GM21360 (cell line): ENCODE measurements at regions not wholly inside any gene's neighbourhood (a gene's known extent, or its start where the extent isn't known, plus 50 kb on each side); places are given as distances from the start of the nearest gene placed in this dataset.
A peak's percentile ranks its signal among the peaks of the same experiment; 100 is the strongest.

ENCODE experiments used
- ATAC-seq: cut with Tn5 transposase; IDR thresholded peaks from one replicate; pipeline ENCODE4 v1.9.1; 2021; ENCODE audit warnings: mild to moderate bottlenecking, moderate library complexity; ENCODE audit not compliant: unreplicated experiment

GRCh38 chr20:43804781-43805180, 78.0 kb upstream of the GTSF1L start:
- ATAC-seq: no peak

DNA sequence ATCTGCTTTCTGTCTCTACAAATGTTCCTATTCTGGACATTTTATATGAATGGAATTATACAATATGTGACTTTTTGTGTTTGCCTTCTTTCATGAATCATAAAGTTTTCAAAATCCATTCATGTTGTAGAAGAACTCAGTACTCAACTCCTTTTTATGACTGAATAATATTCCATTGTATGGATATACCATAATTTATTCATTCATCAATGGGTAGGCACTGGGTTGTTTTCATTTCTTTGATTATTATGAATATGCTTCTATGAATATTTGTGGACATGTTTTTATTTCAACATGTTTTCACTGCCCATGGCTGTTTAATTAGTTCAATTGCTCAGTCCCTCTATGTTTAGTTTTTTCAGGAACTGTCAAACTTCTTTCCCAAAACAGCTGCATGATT, 76.5 kb upstream of the GTSF1L start:
- no peak for ATAC-seq

DNA sequence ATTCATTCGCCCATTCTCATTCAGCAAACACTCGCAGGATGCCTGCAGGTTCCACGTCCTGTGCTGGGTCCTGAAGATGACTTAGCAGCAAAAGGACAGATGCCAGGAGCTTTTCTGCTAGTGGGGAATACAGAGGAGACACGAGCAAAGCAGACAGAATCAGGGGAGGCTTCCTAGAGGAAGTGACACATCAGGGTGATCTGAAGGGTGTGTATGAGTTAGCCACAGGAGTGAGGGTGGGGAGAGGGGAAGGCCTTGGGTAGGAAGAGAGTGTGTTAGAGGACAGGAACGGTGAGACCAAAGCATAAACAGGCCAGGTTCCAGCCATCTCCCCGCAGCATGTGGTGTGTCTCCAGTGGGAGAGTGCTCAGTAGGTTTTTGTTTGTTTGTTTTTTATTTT, 73.4 kb upstream of the GTSF1L start:
- no peak for ATAC-seq

DNA sequence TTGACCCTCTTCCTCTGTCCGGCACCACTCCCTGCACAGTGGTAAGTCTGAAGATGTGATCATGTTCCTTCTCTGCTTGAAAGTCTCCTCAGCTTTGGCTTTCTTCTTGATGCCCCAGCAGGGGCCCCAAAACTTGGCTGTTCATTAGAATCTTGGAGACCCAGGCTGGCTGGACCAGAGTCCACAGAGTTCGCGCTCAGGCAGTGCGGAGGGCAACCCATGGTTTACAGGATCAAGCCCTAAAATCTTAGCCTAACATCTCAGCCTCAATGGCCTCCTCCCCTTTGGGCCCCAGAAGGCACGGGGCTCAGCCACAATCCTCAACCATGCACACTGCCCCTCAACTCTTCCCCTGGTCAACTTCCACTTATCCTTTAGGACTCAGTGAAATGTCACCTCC, 72.9 kb upstream of the GTSF1L start:
- ATAC-seq: no peak

GRCh38 chr20:43799150-43799711, 72.4 kb upstream of the GTSF1L start:
- ATAC-seq: no peak

DNA sequence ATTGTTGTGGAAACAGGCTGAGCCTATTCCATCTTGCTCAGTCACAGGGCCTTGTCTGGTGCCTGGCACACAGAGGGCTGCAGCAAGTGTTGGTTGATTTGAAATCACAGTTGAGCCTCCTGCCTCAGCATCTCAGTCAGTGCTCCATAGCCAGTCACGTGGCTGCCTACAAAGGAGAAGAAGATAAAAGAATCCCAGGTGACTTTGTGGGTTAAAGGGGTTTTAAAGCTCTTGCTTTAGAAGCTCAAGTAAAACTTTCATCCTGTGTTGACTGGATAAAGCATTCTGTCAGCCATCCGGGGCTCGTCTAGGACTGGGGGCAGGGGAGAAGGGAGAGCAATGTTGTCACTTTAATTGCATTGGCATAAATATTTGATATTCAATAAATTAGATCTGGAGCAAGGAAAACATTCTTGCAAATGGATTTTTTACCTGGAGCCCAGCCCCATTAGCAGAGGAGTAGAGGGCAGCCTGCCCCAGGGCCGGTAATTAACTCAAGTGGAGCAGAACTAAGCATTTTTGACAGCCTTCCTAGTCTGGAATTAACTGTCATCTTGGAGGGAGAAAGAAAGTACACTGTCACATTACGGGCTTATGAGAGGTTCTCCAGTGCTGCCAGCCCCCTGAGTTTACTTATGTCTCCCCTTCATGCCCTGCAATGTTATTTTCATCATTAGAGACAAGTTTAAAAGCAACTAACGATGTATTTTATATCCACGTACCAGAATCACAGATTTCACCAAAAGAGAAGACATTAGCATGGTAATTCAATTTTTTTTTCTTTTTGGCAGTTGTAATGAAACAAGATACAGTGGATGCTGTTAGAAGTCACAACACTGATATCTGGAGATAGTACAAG, 71.7 kb upstream of the GTSF1L start:
- no peak for ATAC-seq

DNA sequence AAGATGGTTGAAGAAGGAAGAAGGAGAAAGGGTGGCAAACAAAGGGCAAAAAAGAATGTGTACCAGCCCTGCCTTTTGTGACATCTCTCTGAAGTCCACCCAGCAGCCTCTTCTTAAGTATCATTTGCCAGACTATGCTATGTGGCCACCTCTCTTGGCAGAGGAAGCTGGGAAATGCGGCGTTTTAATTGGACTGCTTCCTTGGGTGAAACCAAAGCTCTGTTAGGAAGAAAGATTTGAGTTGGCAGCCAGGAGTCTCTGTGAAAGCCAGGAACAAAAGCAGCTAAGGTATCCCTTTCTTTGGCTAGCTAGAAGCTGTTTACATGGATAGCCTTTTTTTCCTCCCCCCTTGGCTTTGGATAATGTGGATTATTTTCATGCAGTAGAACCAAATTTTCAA, 67.5 kb upstream of the GTSF1L start:
- no peak for ATAC-seq

GRCh38 chr20:43789593-43789992, 62.8 kb upstream of the GTSF1L start:
- peak; percentile 68 for ATAC-seq

- no peak for ATAC-seq
Measured at GRCh38 chr20:43787937-43788336, 61.1 kb upstream of the GTSF1L start.

- no peak for ATAC-seq
Measured at GRCh38 chr20:43786885-43787284, 60.1 kb upstream of the GTSF1L start.

DNA sequence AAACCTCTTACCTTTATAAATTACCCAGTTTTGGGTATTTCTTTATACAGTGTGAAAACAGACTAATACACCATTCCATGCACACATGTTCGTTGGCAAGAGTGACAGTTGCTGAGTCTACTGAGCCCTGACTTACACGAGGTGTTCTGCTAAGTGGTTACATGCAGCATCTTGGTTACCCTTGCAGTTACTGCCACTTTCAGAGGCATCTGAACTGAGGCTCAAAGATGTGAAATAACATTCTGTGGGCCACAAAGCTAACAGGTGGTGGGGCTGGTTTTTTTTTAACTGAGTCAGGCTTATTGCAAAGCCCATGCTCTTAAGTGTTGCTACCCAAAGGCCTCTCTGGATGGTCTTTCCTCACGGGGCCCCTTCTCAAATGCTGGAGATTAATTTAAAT, 54.4 kb upstream of the GTSF1L start:
- ATAC-seq: no peak

- ATAC-seq: no peak
Measured at GRCh38 chr20:43778375-43778774, 51.6 kb upstream of the GTSF1L start.

GRCh38 chr20:43776691-43777090, 49.9 kb upstream of the GTSF1L start:
- no peak for ATAC-seq
